Fibroblast of villous mesenchyme (primary cell): ENCODE measurements at regions not wholly inside any gene's neighbourhood (a gene's known extent, or its start where the extent isn't known, plus 50 kb on each side); places are given as distances from the start of the nearest gene placed in this dataset.
"Not testable (repeated sequence)": the region's sequence is repeated elsewhere in the genome, so short reads cannot be mapped to it uniquely, and the experiment has no call there.

Experiments
- DNase-seq: peaks from one replicate; pipeline ENCODE4 v3.0.0-alpha.2; 2010; ENCODE audit warnings: low read depth
- H3K4me3 ChIP-seq: 2 replicates; pipeline ENCODE4 v1.5.1; 2011; ENCODE audit warnings: low read depth, mild to moderate bottlenecking, low read length
- TF ChIP-seq, protein P1 (sequence below): IDR thresholded peaks from 2 replicates; pipeline ENCODE4 v1.5.1; 2012; ENCODE audit warnings: low read depth, mild to moderate bottlenecking, low read length; ENCODE audit not compliant: insufficient read depth

DNA sequence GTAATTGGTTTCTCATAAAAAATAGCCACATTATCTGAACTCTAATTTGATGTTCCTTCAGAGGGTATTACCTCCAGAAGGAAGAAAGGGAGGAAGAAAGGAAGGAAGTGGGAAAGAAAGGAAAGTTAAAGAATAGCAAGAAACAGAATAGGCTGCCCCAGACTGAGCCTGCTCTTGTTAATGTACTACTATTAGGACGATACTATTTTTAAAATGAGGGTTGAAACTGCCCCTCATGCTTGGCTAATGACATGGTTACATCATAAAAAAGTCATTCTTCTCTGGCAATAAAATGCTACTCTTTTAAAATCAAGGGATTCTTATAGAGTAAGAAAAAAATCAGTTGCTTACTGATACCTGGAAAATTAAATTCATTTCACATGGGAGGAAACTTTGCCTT lies 253.0 kb downstream of the KTN1 start:
- no peak overlapping the region for H3K4me3 ChIP-seq
- no peak for DNase-seq
- TF ChIP-seq, protein P1, sequence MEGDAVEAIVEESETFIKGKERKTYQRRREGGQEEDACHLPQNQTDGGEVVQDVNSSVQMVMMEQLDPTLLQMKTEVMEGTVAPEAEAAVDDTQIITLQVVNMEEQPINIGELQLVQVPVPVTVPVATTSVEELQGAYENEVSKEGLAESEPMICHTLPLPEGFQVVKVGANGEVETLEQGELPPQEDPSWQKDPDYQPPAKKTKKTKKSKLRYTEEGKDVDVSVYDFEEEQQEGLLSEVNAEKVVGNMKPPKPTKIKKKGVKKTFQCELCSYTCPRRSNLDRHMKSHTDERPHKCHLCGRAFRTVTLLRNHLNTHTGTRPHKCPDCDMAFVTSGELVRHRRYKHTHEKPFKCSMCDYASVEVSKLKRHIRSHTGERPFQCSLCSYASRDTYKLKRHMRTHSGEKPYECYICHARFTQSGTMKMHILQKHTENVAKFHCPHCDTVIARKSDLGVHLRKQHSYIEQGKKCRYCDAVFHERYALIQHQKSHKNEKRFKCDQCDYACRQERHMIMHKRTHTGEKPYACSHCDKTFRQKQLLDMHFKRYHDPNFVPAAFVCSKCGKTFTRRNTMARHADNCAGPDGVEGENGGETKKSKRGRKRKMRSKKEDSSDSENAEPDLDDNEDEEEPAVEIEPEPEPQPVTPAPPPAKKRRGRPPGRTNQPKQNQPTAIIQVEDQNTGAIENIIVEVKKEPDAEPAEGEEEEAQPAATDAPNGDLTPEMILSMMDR = no peak

DNA sequence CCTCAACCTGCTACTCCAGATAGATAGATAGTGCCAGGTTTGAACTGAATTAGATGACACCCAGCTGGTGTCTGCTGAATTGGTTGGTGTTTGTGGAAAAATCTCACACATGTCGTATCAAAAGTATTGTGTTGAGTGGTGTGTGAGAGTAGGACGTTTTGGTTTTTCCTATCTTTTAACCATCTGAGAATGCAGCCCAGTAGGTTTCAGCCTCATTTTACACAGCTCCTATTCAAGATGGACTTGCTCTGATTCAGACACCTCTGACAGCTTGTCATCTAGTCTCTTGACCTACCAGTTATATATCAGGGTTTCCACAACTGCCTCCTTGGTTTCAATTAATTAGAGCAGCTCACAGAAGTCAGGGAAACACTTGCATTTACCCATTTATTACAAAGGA lies 254.4 kb downstream of the KTN1 start:
- TF ChIP-seq, protein P1 = no peak
- H3K4me3 ChIP-seq = no peak overlapping the region
- no peak for DNase-seq

DNA sequence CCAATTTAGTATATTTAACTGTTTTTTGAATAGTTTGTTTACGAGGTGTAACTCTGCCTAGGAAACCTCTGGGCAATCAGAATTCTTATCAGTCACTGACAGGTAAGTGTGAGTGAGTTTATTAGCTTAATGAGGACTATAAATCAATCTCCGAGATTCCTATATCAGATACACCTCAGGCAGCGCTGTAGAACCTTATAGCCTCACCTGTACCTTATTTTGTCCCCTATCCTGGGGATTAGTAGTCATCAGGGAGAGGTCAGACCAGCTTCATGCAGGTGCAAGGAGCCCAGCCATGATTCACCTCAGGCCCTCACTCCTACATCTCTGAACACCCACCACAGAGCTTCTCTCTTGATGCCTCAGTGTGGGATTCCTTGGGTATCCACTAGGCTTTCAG lies 256.0 kb downstream of the KTN1 start:
- TF ChIP-seq, protein P1 = no peak
- no peak overlapping the region for H3K4me3 ChIP-seq
- no peak for DNase-seq

DNA sequence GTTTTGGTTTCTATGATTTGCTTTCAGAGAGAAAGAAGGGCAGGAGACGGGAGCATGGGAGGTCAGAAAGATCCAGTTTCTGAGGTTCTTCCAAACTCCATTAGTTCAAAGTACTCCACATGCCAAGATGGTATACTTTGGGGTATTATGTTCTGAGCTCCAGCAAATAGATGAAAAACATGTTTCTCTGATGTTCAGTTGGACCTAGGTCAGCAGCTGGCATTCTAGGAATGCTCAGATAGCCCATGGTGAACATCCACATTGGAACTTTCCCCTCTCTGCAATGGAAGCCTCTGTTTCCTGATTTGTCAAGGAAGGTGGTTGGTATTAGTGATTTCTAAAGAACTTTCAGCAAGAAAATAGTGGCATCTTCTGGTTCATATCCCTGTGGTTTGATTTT lies 257.5 kb downstream of the KTN1 start:
- H3K4me3 ChIP-seq = no peak overlapping the region
- TF ChIP-seq, protein P1 = no peak
- DNase-seq = no peak

DNA sequence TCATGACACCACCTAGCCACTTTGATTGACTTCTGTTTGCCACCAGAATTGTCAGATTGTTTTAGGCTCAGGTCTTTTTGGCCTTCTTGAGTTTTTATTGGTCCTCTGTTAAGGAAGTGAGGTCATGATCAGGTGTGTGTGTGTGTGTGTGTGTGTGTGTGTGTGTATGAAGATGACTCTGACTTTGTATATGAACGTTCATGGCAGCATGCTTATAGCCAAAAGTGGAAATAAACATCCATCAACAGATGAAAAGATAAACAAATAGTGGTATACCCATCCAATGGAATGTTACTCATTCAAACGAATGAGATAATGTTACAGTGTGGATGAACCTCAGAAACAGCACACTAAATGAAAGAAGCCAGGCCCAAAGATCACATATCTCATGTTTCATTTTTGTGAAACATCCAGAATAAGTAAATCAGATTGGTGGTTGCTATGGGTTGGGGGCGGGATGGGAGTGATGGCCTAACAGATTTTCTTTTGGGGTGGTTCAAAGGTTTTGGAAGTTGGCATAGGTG lies 258.6 kb downstream of the KTN1 start:
- no peak for DNase-seq
- TF ChIP-seq, protein P1 = no peak
- H3K4me3 ChIP-seq = no peak overlapping the region

DNA sequence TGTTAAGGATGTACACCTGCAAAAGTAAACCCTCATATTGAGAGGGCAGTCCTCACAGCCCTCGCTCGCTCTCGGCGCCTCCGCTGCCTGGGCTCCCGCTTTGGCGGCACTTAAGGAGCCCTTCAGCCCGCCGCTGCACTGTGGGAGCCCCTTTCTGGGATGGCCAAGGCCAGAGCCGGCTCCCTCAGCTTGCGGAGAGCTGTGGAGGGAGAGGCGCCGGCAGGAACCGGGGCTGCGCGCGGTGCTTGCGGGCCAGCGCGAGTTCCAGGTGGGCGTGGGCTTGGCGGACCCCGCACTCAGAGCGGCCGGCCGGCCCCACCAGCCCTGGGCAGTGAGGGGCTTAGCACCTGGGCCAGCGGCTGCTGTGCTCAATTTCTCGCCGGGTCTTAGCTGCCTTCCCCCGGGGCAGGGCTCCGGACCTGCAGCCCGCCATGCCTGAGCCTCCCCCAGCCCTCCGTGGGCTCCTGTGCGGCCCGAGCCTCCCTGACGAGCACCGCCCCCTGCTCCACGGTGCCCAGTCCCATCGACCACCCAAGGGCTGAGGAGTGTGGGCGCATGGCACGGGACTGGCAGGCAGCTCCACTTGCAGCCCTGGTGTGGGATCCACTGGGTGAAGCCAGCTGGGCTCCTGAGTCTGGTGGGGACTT lies 259.4 kb downstream of the KTN1 start:
- not testable (repeated sequence) for DNase-seq, H3K4me3 ChIP-seq

DNA sequence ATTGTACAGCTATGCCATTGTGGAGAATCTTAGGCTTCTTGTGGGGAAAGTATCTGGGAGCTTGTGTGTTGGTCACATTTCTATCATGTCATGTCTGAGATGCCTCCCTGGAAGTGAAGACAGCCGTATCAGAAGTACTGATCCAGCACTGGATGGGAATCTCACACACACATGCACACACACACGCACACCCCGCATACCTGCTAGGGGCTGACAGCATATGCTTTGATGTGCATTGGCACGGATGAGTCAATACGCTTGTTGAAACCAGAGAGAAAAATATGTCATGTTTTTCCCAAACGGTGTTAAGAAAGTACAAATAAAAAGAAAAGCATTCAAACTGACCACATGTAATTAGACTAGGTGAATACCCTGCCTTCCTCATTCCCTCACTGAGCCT lies 260.8 kb downstream of the KTN1 start:
- TF ChIP-seq, protein P1 = no peak
- no peak overlapping the region for H3K4me3 ChIP-seq
- DNase-seq = no peak
